Lower lobe of right lung (tissue), 2 donors: ENCODE measurements at regions not wholly inside any gene's neighbourhood (a gene's known extent, or its start where the extent isn't known, plus 50 kb on each side); places are given as distances from the start of the nearest gene placed in this dataset.

Source experiments
- ATAC-seq, 2 donors: fragments of 200-7000 bp; cut with Tn5 transposase; one replicate each; pipeline ENCODE4 v1.9.1; 2020 to 2022; ENCODE audit warnings: mild to moderate bottlenecking in 2 of 2, moderate library complexity in 2 of 2
- DNase-seq: peaks from one replicate; pipeline ENCODE4 v3.0.0-alpha.2; 2020
- H3K27ac ChIP-seq: fragments of 200-600 bp; one replicate; pipeline ENCODE4 v1.8.0; 2022
- H3K27me3 ChIP-seq: fragments of 200-600 bp; one replicate; pipeline ENCODE4 v1.8.0; 2022; ENCODE audit warnings: low read depth
- H3K36me3 ChIP-seq: fragments of 200-600 bp; one replicate; pipeline ENCODE4 v1.8.0; 2022; ENCODE audit warnings: mild to moderate bottlenecking
- H3K4me1 ChIP-seq: fragments of 200-600 bp; one replicate; pipeline ENCODE4 v1.8.0; 2022
- H3K4me3 ChIP-seq: fragments of 200-600 bp; one replicate; pipeline ENCODE4 v1.8.0; 2022; ENCODE audit warnings: mild to moderate bottlenecking
- H3K9me3 ChIP-seq: fragments of 200-600 bp; one replicate; pipeline ENCODE4 v1.8.0; 2022
- CTCF ChIP-seq: fragments of 200-600 bp; IDR thresholded peaks from one replicate; pipeline ENCODE4 v1.8.0; 2022; ENCODE audit warnings: antibody characterized with exemption, mild to moderate bottlenecking
- intact Hi-C: fragments of 100-400 bp; cut with DNase I; formaldehyde crosslinking; loops from one replicate; pipeline ENCODE4 v1.11.0; 2022
- donor health status: DM: no; HTN: yes; CAD: no; lungs with severe emphysema.

GRCh38 chr7:3232228-3232627 lies 68.8 kb upstream of the SDK1 start:
- Histone ChIP-seq H3K9me3 (peaks cover 11% of the 10 kb centered on the region), H3K27ac (no peak overlapping the region), H3K36me3 (no peaks in the 10 kb centered on the region), H3K27me3 (no peaks in the 10 kb centered on the region), H3K4me1 (no peaks in the 10 kb centered on the region), H3K4me3 (no peak overlapping the region)
- intact Hi-C loops, result no loop called here
- DNase-seq (no peak), ATAC-seq (no peak)
- no peak for TF ChIP-seq CTCF

- Histone ChIP-seq H3K9me3 (peaks cover 11% of the 10 kb centered on the region), H3K4me1 (no peaks in the 10 kb centered on the region), H3K4me3 (no peak overlapping the region), H3K36me3 (no peaks in the 10 kb centered on the region), H3K27me3 (no peaks in the 10 kb centered on the region), H3K27ac (no peak overlapping the region)
- no peak for DNase-seq
- TF ChIP-seq CTCF, result no peak
- intact Hi-C loops, result no loop called here
- no peak for ATAC-seq
These were observed 67.8 kb upstream of the SDK1 start for GRCh38 chr7:3233301-3233700.

GRCh38 chr7:3234051-3234450 lies 67.0 kb upstream of the SDK1 start:
- DNase-seq, result no peak
- H3K9me3 ChIP-seq, result peaks cover 11% of the 10 kb centered on the region

GRCh38 chr7:3234851-3235250 lies 66.2 kb upstream of the SDK1 start:
- no peak for ATAC-seq
- intact Hi-C loops, result no loop called here

More at GRCh38 chr7:3234051-3234450, 67.0 kb upstream of the SDK1 start:
- no peaks in the 10 kb centered on the region for H3K27me3 ChIP-seq
- no peak overlapping the region for H3K4me3 ChIP-seq
- TF ChIP-seq CTCF, result no peak
- no peak overlapping the region for H3K27ac ChIP-seq
- H3K4me1 ChIP-seq, result no peaks in the 10 kb centered on the region
- intact Hi-C loops, result no loop called here
- ATAC-seq, result no peak
- H3K36me3 ChIP-seq, result no peaks in the 10 kb centered on the region

GRCh38 chr7:3235322-3235721 lies 65.7 kb upstream of the SDK1 start:
- intact Hi-C loops, result no loop called here

More at GRCh38 chr7:3234851-3235250, 66.2 kb upstream of the SDK1 start:
- no peak overlapping the region for H3K4me3 ChIP-seq
- no peak for TF ChIP-seq CTCF
- H3K27me3 ChIP-seq, result no peaks in the 10 kb centered on the region
- H3K4me1 ChIP-seq, result no peaks in the 10 kb centered on the region
- H3K9me3 ChIP-seq, result peaks cover 11% of the 10 kb centered on the region
- no peak for DNase-seq
- no peak overlapping the region for H3K27ac ChIP-seq
- no peaks in the 10 kb centered on the region for H3K36me3 ChIP-seq

More at GRCh38 chr7:3235322-3235721, 65.7 kb upstream of the SDK1 start:
- Histone ChIP-seq H3K36me3 (no peaks in the 10 kb centered on the region), H3K27ac (no peak overlapping the region), H3K4me1 (no peaks in the 10 kb centered on the region), H3K27me3 (no peaks in the 10 kb centered on the region), H3K9me3 (peaks cover 11% of the 10 kb centered on the region), H3K4me3 (no peak overlapping the region)
- DNase-seq, result no peak
- TF ChIP-seq CTCF, result no peak
- ATAC-seq, result no peak
